HL-60 (cell line): ENCODE measurements at regions not wholly inside any gene's neighbourhood (a gene's known extent, or its start where the extent isn't known, plus 50 kb on each side); places are given as distances from the start of the nearest gene placed in this dataset.

Experiments used
- DNase-seq, 2 experiments: peaks; one replicate each; pipeline ENCODE4 v3.0.0-alpha.2; 2010 to 2020; ENCODE audit warnings: low read depth in 1 of 2, low spot score in 1 of 2
- H3K27ac ChIP-seq: fragments of 250-450 bp; sonication (Bioruptor Pico); replicated peaks from 2 replicates; pipeline ENCODE4 v1.5.1; 2020; ENCODE audit warnings: mild to moderate bottlenecking, moderate library complexity
- H3K27me3 ChIP-seq: fragments of 250-450 bp; sonication (Bioruptor Pico); 2 replicates; pipeline ENCODE4 v1.5.1; 2021; ENCODE audit warnings: mild to moderate bottlenecking, moderate library complexity; ENCODE audit not compliant: insufficient read depth, poor library complexity, severe bottlenecking
- H3K4me3 ChIP-seq: replicated peaks from 2 replicates; pipeline ENCODE4 v1.5.1; 2011; ENCODE audit warnings: mild to moderate bottlenecking, control low read depth, low read length; ENCODE audit not compliant: insufficient read depth
- GABPA ChIP-seq: IDR thresholded peaks from 2 replicates; pipeline ENCODE4 v1.6.1; 2012; ENCODE audit warnings: low read depth
- POLR2AphosphoS5 ChIP-seq: IDR thresholded peaks from 2 replicates; pipeline ENCODE4 v1.6.1; 2012; ENCODE audit warnings: low read depth
- SPI1 ChIP-seq: IDR thresholded peaks from 2 replicates; pipeline ENCODE4 v1.6.1; 2012; ENCODE audit warnings: low read depth, mild to moderate bottlenecking, borderline replicate concordance
- TF ChIP-seq, protein P1 (sequence below): IDR thresholded peaks from 2 replicates; pipeline ENCODE4 v1.6.1; 2012; ENCODE audit warnings: low read depth; ENCODE audit not compliant: insufficient replicate concordance
- TF ChIP-seq, protein P2 (sequence below): IDR thresholded peaks from one replicate; pipeline ENCODE4 v1.5.1; 2011; ENCODE audit warnings: low read length, control low read depth, inconsistent platforms; ENCODE audit not compliant: insufficient read depth

DNA sequence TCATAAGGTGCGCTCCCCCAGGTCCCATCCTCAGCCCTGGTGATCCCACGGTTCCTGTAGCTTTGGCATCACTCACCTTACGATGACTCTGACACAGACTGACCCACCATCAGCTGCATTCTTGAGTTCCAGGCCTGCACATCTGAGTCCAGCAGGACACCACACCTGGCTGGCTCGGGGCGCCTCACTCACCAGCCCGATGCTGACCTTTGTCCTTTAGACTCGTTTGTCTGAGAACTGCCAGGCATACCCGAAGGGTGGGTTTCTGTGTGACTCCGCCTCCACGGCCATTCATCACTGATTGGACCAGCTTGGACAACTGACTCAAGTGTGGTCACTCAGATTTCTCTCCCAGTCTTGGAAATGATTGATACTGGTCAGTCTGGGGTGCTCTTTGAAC, 129.4 kb upstream of the CSF3R start:
- DNase-seq: no peak
- H3K27ac ChIP-seq: no peak overlapping the region
- H3K27me3 ChIP-seq: no peaks in the 10 kb centered on the region
- H3K4me3 ChIP-seq: no peak overlapping the region
- TF ChIP-seq POLR2AphosphoS5: no peak
- TF ChIP-seq GABPA: no peak
- TF ChIP-seq, protein P1, sequence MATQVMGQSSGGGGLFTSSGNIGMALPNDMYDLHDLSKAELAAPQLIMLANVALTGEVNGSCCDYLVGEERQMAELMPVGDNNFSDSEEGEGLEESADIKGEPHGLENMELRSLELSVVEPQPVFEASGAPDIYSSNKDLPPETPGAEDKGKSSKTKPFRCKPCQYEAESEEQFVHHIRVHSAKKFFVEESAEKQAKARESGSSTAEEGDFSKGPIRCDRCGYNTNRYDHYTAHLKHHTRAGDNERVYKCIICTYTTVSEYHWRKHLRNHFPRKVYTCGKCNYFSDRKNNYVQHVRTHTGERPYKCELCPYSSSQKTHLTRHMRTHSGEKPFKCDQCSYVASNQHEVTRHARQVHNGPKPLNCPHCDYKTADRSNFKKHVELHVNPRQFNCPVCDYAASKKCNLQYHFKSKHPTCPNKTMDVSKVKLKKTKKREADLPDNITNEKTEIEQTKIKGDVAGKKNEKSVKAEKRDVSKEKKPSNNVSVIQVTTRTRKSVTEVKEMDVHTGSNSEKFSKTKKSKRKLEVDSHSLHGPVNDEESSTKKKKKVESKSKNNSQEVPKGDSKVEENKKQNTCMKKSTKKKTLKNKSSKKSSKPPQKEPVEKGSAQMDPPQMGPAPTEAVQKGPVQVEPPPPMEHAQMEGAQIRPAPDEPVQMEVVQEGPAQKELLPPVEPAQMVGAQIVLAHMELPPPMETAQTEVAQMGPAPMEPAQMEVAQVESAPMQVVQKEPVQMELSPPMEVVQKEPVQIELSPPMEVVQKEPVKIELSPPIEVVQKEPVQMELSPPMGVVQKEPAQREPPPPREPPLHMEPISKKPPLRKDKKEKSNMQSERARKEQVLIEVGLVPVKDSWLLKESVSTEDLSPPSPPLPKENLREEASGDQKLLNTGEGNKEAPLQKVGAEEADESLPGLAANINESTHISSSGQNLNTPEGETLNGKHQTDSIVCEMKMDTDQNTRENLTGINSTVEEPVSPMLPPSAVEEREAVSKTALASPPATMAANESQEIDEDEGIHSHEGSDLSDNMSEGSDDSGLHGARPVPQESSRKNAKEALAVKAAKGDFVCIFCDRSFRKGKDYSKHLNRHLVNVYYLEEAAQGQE: no peak
- TF ChIP-seq, protein P2, sequence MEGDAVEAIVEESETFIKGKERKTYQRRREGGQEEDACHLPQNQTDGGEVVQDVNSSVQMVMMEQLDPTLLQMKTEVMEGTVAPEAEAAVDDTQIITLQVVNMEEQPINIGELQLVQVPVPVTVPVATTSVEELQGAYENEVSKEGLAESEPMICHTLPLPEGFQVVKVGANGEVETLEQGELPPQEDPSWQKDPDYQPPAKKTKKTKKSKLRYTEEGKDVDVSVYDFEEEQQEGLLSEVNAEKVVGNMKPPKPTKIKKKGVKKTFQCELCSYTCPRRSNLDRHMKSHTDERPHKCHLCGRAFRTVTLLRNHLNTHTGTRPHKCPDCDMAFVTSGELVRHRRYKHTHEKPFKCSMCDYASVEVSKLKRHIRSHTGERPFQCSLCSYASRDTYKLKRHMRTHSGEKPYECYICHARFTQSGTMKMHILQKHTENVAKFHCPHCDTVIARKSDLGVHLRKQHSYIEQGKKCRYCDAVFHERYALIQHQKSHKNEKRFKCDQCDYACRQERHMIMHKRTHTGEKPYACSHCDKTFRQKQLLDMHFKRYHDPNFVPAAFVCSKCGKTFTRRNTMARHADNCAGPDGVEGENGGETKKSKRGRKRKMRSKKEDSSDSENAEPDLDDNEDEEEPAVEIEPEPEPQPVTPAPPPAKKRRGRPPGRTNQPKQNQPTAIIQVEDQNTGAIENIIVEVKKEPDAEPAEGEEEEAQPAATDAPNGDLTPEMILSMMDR: no peak
- TF ChIP-seq SPI1: no peak

DNA sequence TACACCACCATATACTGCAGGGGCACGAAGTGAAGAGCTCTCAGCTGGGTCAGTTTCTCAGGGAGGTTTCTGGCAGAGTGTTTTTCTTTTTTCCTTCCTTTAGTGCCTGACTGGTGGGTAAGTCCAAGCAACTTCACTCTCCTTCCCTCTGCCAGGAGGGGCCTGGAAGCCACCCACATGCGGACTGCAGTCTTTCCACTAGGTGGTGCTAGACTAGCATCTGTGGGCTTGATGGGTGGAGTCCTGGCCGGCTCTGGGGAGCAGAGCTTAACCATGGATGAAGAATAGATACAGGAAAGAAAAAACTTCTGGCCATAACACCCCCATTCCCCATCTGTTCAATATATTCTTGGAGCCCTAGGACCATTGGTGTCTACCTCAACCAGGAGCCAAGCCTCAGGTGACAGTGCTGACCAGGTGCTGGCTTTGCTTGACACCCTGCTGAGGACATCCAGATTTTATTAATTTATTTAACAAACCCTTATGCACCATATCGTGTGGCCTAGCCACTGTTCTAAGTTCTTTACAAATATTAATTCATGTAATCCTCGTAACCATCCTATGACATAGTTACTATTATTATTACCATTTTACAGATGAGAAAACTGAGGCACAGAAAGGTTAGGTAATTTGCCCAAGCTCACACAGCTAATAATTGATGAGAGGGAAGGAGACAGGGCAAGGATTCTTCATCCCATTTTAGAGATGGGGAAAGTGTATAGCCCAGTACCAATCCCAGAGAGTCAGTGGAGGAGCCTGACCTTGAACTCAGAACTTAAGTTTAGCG, 126.7 kb upstream of the CSF3R start:
- no peak overlapping the region for H3K4me3 ChIP-seq
- TF ChIP-seq, protein P2: peak; percentile 62
- TF ChIP-seq POLR2AphosphoS5 (no peak), SPI1 (no peak)
- DNase-seq: peak; percentile 36 to 58
- H3K27me3 ChIP-seq: no peaks in the 10 kb centered on the region
- no peak overlapping the region for H3K27ac ChIP-seq

DNA sequence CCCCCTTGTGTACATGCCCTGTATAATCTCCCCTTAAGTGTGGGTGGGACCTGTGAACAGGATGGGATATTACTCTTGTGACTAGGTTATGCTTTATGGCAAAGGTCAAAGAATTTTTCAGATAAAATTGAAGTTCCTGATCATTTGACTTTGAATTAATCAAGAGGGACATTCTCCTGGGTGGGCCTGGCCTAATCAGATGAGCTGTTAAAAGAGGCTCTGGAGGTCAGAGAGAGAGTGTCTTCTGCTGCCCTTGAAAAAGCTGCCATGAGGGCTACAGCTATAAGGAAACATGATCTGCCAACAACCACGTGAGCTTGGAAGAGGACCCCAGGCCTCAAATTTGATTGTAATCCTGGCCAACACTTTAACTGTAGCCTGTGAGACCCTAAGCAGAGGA, 125.6 kb upstream of the CSF3R start:
- H3K27ac ChIP-seq: no peak overlapping the region
- H3K4me3 ChIP-seq: no peak overlapping the region
- no peaks in the 10 kb centered on the region for H3K27me3 ChIP-seq
- DNase-seq: no peak
- TF ChIP-seq, protein P1: no peak
- TF ChIP-seq GABPA (no peak), SPI1 (no peak), POLR2AphosphoS5 (no peak)
- TF ChIP-seq, protein P2: no peak

DNA sequence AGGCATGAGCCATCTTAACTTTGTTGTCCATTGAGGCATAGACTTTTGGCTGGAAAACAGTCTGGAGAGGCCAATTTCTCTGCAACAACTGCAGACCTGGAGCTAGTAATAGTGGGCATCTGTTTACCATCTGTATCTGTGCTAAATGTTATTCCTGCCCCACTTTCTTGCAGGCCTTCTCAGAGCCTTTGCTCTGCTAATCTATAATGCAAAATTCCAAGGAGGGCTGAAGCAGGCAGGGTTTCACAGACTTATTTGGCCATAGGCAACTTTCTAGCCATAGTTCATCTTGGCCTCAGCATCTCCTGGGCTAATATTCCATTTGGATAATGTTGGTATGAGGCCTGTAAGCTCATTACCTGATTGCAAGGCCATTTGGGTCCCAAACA, 124.5 kb upstream of the CSF3R start:
- Histone ChIP-seq H3K27me3 (no peaks in the 10 kb centered on the region), H3K4me3 (no peak overlapping the region), H3K27ac (no peak overlapping the region)
- TF ChIP-seq, protein P1: no peak
- TF ChIP-seq, protein P2: no peak
- DNase-seq: no peak
